ENCODE measurements at regions not wholly inside any gene's neighbourhood (a gene's known extent, or its start where the extent isn't known, plus 50 kb on each side); places are given as distances from the start of the nearest gene placed in this dataset.

GRCh38 chr5:124121198-124121597, 609.2 kb downstream of the CSNK1G3 start:
- Histone ChIP-seq H3K4me1 (ENCODE audit: control insufficient read depth in 1 of 2, insufficient read depth in 2 of 2, low read length in 2 of 2) (no peaks in the 10 kb centered on the region), H2AFZ (ENCODE audit: low read depth, low read length, poor library complexity, severe bottlenecking) (no peak overlapping the region), H4K20me1 (ENCODE audit: insufficient read depth) (no peaks in the 10 kb centered on the region), H3K9me2 (ENCODE audit: insufficient read depth) (no peaks in the 10 kb centered on the region), H3K9ac (ENCODE audit: low read length) (no peak overlapping the region), H3K27me3 (ENCODE audit: insufficient read depth, low read length) (no peaks in the 10 kb centered on the region), H3K36me3 (ENCODE audit: control insufficient read depth in 1 of 2, insufficient read depth in 2 of 2, low read length in 2 of 2) (no peaks in the 10 kb centered on the region), H3K4me3 (replicated peaks in 1 of 2; ENCODE audit: low read depth in 1 of 2, low read length in 2 of 2) (no peak overlapping the region), H3K4me2 (ENCODE audit: low read length) (no peak overlapping the region), H3K27ac (ENCODE audit: low read depth, low read length) (no peak overlapping the region), H3K9me3 (ENCODE audit: control insufficient read depth in 1 of 2, insufficient read depth in 1 of 2, low read depth in 1 of 2, low read length in 2 of 2) (no peaks in the 10 kb centered on the region), H3K79me2 (ENCODE audit: insufficient read depth, low read length) (no peaks in the 10 kb centered on the region)
- DNase-seq (ENCODE audit: low read depth, low spot score) (no peak), ATAC-seq (no peak)
- CTCF ChIA-PET = no interaction called here
- BruUV-seq (replicated peaks) = no TSS peak
- POLR2A ChIA-PET = no interaction called here
- intact Hi-C loops (cut with micrococcal nuclease) = no loop called here
- TF ChIP-seq ZFX (IDR thresholded peaks at IDR 0.05) (no peak), POLR2A (IDR thresholded peaks at IDR 0.05; ENCODE audit: borderline replicate concordance, extremely low read depth, insufficient read depth, insufficient read length) (no peak), EZH2phosphoT487 (IDR thresholded peaks at IDR 0.05; ENCODE audit: borderline replicate concordance) (no peak), SP1 (IDR thresholded peaks at IDR 0.05; ENCODE audit: low read depth) (no peak), CBX3 (IDR thresholded peaks at IDR 0.05; ENCODE audit: low read depth) (no peak), REST (IDR thresholded peaks at IDR 0.05; ENCODE audit: low read depth) (no peak), EGR1 (IDR thresholded peaks at IDR 0.05; ENCODE audit: low read depth) (no peak)
- RAD21 ChIA-PET (ENCODE audit: low non-redundant PET in 1 of 2, low total read pairs in 2 of 2, uncharacterized antibody in 2 of 2, unreplicated experiment in 2 of 2) = no interaction called here

GRCh38 chr5:124114911-124115310, 602.9 kb downstream of the CSNK1G3 start:
- DNase-seq (ENCODE audit: low read depth, low spot score) = no peak
- no peak overlapping the region for H3K4me2 ChIP-seq (ENCODE audit: low read length)
- RAD21 ChIA-PET (ENCODE audit: low non-redundant PET in 1 of 2, low total read pairs in 2 of 2, uncharacterized antibody in 2 of 2, unreplicated experiment in 2 of 2) = no interaction called here
- no peaks in the 10 kb centered on the region for H3K36me3 ChIP-seq (ENCODE audit: control insufficient read depth in 1 of 2, insufficient read depth in 2 of 2, low read length in 2 of 2)
- no peaks in the 10 kb centered on the region for H4K20me1 ChIP-seq (ENCODE audit: insufficient read depth)
- H3K9me2 ChIP-seq (ENCODE audit: insufficient read depth) = no peaks in the 10 kb centered on the region
- H3K9me3 ChIP-seq (ENCODE audit: control insufficient read depth in 1 of 2, insufficient read depth in 1 of 2, low read depth in 1 of 2, low read length in 2 of 2) = no peaks in the 10 kb centered on the region
- no peak overlapping the region for H2AFZ ChIP-seq (ENCODE audit: low read depth, low read length, poor library complexity, severe bottlenecking)
- POLR2A ChIA-PET = no interaction called here
- H3K4me1 ChIP-seq (ENCODE audit: control insufficient read depth in 1 of 2, insufficient read depth in 2 of 2, low read length in 2 of 2) = no peaks in the 10 kb centered on the region
- no peak overlapping the region for H3K9ac ChIP-seq (ENCODE audit: low read length)
- no peak overlapping the region for H3K27ac ChIP-seq (ENCODE audit: low read depth, low read length)
- CTCF ChIA-PET = no interaction called here
- H3K27me3 ChIP-seq (ENCODE audit: insufficient read depth, low read length) = no peaks in the 10 kb centered on the region
- no peak overlapping the region for H3K4me3 ChIP-seq (replicated peaks in 1 of 2; ENCODE audit: low read depth in 1 of 2, low read length in 2 of 2)
- no TSS peak for BruUV-seq (replicated peaks)
- intact Hi-C loops (cut with micrococcal nuclease) = no loop called here
- ATAC-seq = no peak
- TF ChIP-seq JUND (IDR thresholded peaks at IDR 0.05) (no peak), ELF1 (IDR thresholded peaks at IDR 0.05; ENCODE audit: borderline replicate concordance, low read depth) (no peak), TCF7L2 (IDR thresholded peaks at IDR 0.05; ENCODE audit: borderline replicate concordance, extremely low read depth, insufficient read depth, insufficient read length) (no peak), SRF (IDR thresholded peaks at IDR 0.05; ENCODE audit: low read depth) (no peak), EGR1 (IDR thresholded peaks at IDR 0.05; ENCODE audit: low read depth) (no peak), ZBTB33 (IDR thresholded peaks at IDR 0.05; ENCODE audit: extremely low read depth, insufficient replicate concordance, low read length) (no peak), POLR2AphosphoS5 (IDR thresholded peaks at IDR 0.05; ENCODE audit: low read depth, low read length) (no peak), EZH2 (IDR thresholded peaks at IDR 0.05) (no peak)
- H3K79me2 ChIP-seq (ENCODE audit: insufficient read depth, low read length) = no peaks in the 10 kb centered on the region

Measured in HCT116 (cell line).